GM18858 (cell line): ENCODE measurements at regions not wholly inside any gene's neighbourhood (a gene's known extent, or its start where the extent isn't known, plus 50 kb on each side); places are given as distances from the start of the nearest gene placed in this dataset.

Source experiments
- ATAC-seq: cut with Tn5 transposase; IDR thresholded peaks from one replicate; pipeline ENCODE4 v1.9.1; 2021; ENCODE audit not compliant: unreplicated experiment

GRCh38 chr7:125412890-125413665, 483.5 kb upstream of the POT1 start:
- ATAC-seq: no peak

- no peak for ATAC-seq
These were observed 480.3 kb upstream of the POT1 start for GRCh38 chr7:125409921-125410320.

GRCh38 chr7:125406111-125406510, 476.5 kb upstream of the POT1 start:
- ATAC-seq: no peak

- ATAC-seq: no peak
These were observed 469.8 kb upstream of the POT1 start for GRCh38 chr7:125399408-125399807.

- ATAC-seq: no peak
These were observed 467.0 kb upstream of the POT1 start for GRCh38 chr7:125396466-125397151.

GRCh38 chr7:125391921-125392320, 462.3 kb upstream of the POT1 start:
- ATAC-seq: no peak

GRCh38 chr7:125390981-125391380, 461.4 kb upstream of the POT1 start:
- no peak for ATAC-seq

GRCh38 chr7:125386211-125386610, 456.6 kb upstream of the POT1 start:
- no peak for ATAC-seq

GRCh38 chr7:125383324-125383723, 453.7 kb upstream of the POT1 start:
- no peak for ATAC-seq

GRCh38 chr7:125382401-125382800, 452.8 kb upstream of the POT1 start:
- ATAC-seq: no peak

- ATAC-seq: no peak
These were observed 446.3 kb upstream of the POT1 start for GRCh38 chr7:125375942-125376341.

- no peak for ATAC-seq
These were observed 440.9 kb upstream of the POT1 start for GRCh38 chr7:125370502-125370901.

GRCh38 chr7:125363873-125364272, 434.2 kb upstream of the POT1 start:
- ATAC-seq: no peak

- no peak for ATAC-seq
These were observed 429.0 kb upstream of the POT1 start for GRCh38 chr7:125358551-125359167.

GRCh38 chr7:125357676-125358455, 428.2 kb upstream of the POT1 start:
- ATAC-seq: no peak

GRCh38 chr7:125355899-125356298, 426.3 kb upstream of the POT1 start:
- peak; percentile 82 for ATAC-seq

- ATAC-seq: no peak
These were observed 417.6 kb upstream of the POT1 start for GRCh38 chr7:125347269-125347668.

GRCh38 chr7:125338110-125338509, 408.5 kb upstream of the POT1 start:
- no peak for ATAC-seq

GRCh38 chr7:125336326-125336725, 406.7 kb upstream of the POT1 start:
- no peak for ATAC-seq

- no peak for ATAC-seq
These were observed 397.1 kb upstream of the POT1 start for GRCh38 chr7:125326666-125327255.

- ATAC-seq: no peak
These were observed 386.8 kb upstream of the POT1 start for GRCh38 chr7:125316466-125316865.
